Prostate gland (tissue), 2 donors: ENCODE measurements at regions not wholly inside any gene's neighbourhood (a gene's known extent, or its start where the extent isn't known, plus 50 kb on each side); places are given as distances from the start of the nearest gene placed in this dataset.
"Not testable (repeated sequence)": the region's sequence is repeated elsewhere in the genome, so short reads cannot be mapped to it uniquely, and the experiment has no call there.

Experiments
- DNase-seq: peaks from one replicate; pipeline ENCODE4 v3.0.0-alpha.2; 2019; ENCODE audit warnings: low spot score
- H3K27ac ChIP-seq, 2 donors: fragments of 200-600 bp; sonication (generic); 2 replicates each; pipeline ENCODE4 v1.5.1; 2017 to 2019
- H3K27me3 ChIP-seq: fragments of 200-600 bp; sonication (generic); replicated peaks from 2 replicates; pipeline ENCODE4 v1.5.1; 2019; ENCODE audit not compliant: insufficient read depth
- H3K36me3 ChIP-seq, 2 donors: fragments of 200-600 bp; sonication (generic); 1 replicate in 1 of 2; 2 replicates in 1 of 2; pipeline versions ENCODE4 v1.5.1 to v1.8.1; 2017 to 2019
- H3K4me1 ChIP-seq: fragments of 200-600 bp; sonication (generic); replicated peaks from 2 replicates; pipeline ENCODE4 v1.5.1; 2019
- H3K4me3 ChIP-seq, 2 donors: fragments of 200-600 bp; sonication (generic); 2 replicates each; pipeline ENCODE4 v1.5.1; 2017 to 2019
- H3K9me3 ChIP-seq: fragments of 200-600 bp; sonication (generic); 2 replicates; pipeline ENCODE4 v1.5.1; 2017
- POLR2A ChIP-seq: fragments of 450-650 bp; IDR thresholded peaks from one replicate; pipeline ENCODE4 v1.6.1; 2016; ENCODE audit warnings: antibody characterized with exemption, mild to moderate bottlenecking
- POLR2AphosphoS5 ChIP-seq: sonication (generic); formaldehyde crosslinking; IDR thresholded peaks from one replicate; pipeline ENCODE4 v1.6.1; 2017; ENCODE audit warnings: antibody characterized with exemption
- WGBS: methylation state at CpG from one replicate; pipeline ENCODE4 v1.1.5; 2018; 5-methylcytosine and 5-hydroxymethylcytosine counted together
- intact Hi-C: fragments of 100-400 bp; cut with DNase I; formaldehyde crosslinking; loops from one replicate; pipeline ENCODE4 v1.14.2; 2022
- TF ChIP-seq, protein P1 (sequence below), 4 experiments: fragments of 200-600 bp in 2 of 4; fragments of 450-650 bp in 2 of 4; sonication (generic) in 2 of 4; IDR thresholded peaks; 1 replicate in 3 of 4; 2 replicates in 1 of 4; pipeline ENCODE4 v1.5.1; 2016 to 2019; ENCODE audit warnings: antibody characterized with exemption in 4 of 4, mild to moderate bottlenecking in 2 of 4, moderate library complexity in 2 of 4

DNA sequence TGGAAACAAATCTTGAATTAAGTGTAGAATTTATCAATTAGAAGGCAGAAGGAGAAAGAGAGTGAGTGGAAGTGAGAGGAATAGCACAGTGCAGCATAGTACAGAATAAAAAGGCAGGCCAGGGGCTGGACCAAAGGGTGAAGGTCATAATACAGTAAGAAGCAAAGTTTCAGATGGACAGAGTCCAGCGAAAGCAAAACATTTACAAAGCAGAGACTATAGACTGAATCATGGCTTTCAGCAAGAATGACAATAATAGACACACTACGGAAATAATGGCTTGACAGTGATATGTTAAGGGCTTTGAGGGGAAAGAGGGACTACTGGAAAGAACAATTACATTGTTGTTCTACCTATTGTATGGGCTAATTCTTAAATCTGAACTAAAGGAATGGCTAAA lies 249.0 kb upstream of the CHD1 start:
- 77% methylated on average over 2 of the region's 2 CpGs for WGBS
- intact Hi-C loops = no loop called here
- H3K4me1 ChIP-seq = no peaks in the 10 kb centered on the region
- H3K27me3 ChIP-seq = no peaks in the 10 kb centered on the region
- H3K9me3 ChIP-seq = no peaks in the 10 kb centered on the region
- TF ChIP-seq, protein P1, sequence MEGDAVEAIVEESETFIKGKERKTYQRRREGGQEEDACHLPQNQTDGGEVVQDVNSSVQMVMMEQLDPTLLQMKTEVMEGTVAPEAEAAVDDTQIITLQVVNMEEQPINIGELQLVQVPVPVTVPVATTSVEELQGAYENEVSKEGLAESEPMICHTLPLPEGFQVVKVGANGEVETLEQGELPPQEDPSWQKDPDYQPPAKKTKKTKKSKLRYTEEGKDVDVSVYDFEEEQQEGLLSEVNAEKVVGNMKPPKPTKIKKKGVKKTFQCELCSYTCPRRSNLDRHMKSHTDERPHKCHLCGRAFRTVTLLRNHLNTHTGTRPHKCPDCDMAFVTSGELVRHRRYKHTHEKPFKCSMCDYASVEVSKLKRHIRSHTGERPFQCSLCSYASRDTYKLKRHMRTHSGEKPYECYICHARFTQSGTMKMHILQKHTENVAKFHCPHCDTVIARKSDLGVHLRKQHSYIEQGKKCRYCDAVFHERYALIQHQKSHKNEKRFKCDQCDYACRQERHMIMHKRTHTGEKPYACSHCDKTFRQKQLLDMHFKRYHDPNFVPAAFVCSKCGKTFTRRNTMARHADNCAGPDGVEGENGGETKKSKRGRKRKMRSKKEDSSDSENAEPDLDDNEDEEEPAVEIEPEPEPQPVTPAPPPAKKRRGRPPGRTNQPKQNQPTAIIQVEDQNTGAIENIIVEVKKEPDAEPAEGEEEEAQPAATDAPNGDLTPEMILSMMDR (IDR thresholded peaks at IDR 0.05) = no peak
- TF ChIP-seq POLR2A = no peak
- no peak for TF ChIP-seq POLR2AphosphoS5
- no peaks in the 10 kb centered on the region for H3K36me3 ChIP-seq
- DNase-seq = no peak
- H3K27ac ChIP-seq = no peak overlapping the region
- no peak overlapping the region for H3K4me3 ChIP-seq

DNA sequence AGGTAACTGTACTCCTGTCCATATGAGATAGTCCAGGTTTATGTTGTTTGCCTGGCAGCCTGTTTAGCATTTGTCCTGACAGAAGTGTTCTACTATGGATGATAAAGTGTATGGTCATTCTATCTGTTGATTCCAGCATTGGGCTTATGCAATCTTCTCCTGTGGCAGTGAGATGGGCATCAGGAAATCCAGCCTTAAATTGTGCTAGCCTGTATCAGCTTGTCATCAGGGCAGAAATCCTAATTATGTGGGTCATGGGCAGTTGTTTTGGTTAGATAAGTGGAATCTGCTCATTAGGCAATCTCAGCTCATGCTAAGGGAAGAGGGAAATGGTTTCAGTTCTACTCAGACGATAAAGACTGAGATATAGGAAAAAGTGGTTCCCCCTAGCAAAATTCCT lies 247.4 kb upstream of the CHD1 start:
- TF ChIP-seq, protein P1 (IDR thresholded peaks at IDR 0.05) = no peak
- TF ChIP-seq POLR2A = no peak
- no peak for TF ChIP-seq POLR2AphosphoS5
- no peak for DNase-seq
- Histone ChIP-seq H3K27ac (no peak overlapping the region), H3K4me3 (no peak overlapping the region), H3K4me1 (no peaks in the 10 kb centered on the region), H3K9me3 (no peaks in the 10 kb centered on the region), H3K36me3 (no peaks in the 10 kb centered on the region), H3K27me3 (no peaks in the 10 kb centered on the region)
- intact Hi-C loops = no loop called here
- 74% methylated on average over 1 of the region's 1 CpG for WGBS

DNA sequence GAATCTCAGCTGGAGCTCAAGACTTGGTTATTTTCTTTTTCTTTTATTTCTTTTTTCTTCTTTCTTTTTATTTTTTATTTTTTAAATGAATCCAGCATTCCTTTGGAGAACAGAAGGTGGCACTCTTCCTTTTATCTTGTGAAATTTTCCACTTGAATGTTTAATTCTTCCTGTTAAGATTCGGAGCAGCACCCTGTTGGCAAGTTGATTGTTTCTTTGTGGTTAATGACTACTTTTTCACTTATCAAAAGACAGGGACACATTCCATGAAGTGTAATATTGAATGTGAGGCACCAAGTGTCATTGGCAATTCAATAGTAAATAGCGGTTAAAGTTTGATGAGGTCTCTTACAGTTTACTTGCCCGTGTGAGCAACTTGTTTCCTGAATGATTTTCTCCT lies 240.5 kb upstream of the CHD1 start:
- no peaks in the 10 kb centered on the region for H3K4me1 ChIP-seq
- no peaks in the 10 kb centered on the region for H3K36me3 ChIP-seq
- WGBS = 49% methylated on average over 3 of the region's 3 CpGs
- TF ChIP-seq POLR2A (no peak), POLR2AphosphoS5 (no peak)
- TF ChIP-seq, protein P1 (IDR thresholded peaks at IDR 0.05) = no peak
- no peaks in the 10 kb centered on the region for H3K9me3 ChIP-seq
- H3K27me3 ChIP-seq = no peaks in the 10 kb centered on the region
- no peak overlapping the region for H3K27ac ChIP-seq
- intact Hi-C loops = no loop called here
- H3K4me3 ChIP-seq = no peak overlapping the region
- DNase-seq = no peak

DNA sequence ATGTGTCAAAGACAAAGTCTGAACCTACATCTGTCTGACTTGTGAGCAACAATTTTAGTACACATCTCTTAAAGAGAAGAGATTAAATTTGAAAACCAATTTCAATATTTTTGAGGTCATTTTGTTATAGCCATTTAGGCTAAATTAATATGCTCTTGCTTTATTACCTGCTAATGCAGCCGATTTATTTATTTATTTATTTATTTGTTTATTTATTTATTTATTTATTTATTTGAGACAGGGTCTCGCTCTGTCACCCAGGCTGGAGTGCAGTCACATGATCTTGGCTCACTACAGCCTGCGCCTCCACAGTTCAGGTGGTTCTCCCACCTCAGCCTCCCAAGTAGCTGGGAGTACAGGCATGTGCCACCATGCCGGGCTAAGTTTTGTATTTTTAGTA lies 232.7 kb upstream of the CHD1 start:
- DNase-seq, H3K4me1 ChIP-seq, intact Hi-C loops, H3K27ac ChIP-seq, H3K9me3 ChIP-seq, H3K4me3 ChIP-seq, H3K27me3 ChIP-seq, H3K36me3 ChIP-seq: not testable (repeated sequence)
- WGBS = 95% methylated on average over 4 of the region's 4 CpGs

DNA sequence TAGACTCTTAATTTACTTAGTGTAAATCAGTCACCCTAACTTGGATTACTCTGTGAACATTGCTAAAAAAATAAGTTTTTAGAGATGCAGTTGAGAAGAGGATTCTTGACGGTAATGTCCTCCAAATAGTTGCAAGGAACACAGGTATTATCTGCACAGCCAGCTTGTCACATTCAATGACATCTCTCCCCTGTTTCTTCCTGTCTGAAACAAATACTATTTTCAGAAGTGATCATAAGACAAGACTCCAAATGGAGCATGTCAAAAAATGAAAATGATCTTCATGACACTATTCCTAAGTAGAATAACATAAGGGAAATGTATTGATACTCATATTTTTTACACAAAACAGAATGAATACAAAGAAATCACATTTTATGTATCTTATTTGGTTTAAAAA lies 227.9 kb upstream of the CHD1 start:
- WGBS = 76% methylated on average over 1 of the region's 1 CpG
- Histone ChIP-seq H3K27ac (no peak overlapping the region), H3K9me3 (no peaks in the 10 kb centered on the region), H3K27me3 (no peaks in the 10 kb centered on the region), H3K4me1 (no peaks in the 10 kb centered on the region), H3K4me3 (no peak overlapping the region), H3K36me3 (no peaks in the 10 kb centered on the region)
- intact Hi-C loops = no loop called here
- no peak for TF ChIP-seq POLR2A
- TF ChIP-seq, protein P1 (IDR thresholded peaks at IDR 0.05) = no peak
- no peak for TF ChIP-seq POLR2AphosphoS5
- DNase-seq = no peak

DNA sequence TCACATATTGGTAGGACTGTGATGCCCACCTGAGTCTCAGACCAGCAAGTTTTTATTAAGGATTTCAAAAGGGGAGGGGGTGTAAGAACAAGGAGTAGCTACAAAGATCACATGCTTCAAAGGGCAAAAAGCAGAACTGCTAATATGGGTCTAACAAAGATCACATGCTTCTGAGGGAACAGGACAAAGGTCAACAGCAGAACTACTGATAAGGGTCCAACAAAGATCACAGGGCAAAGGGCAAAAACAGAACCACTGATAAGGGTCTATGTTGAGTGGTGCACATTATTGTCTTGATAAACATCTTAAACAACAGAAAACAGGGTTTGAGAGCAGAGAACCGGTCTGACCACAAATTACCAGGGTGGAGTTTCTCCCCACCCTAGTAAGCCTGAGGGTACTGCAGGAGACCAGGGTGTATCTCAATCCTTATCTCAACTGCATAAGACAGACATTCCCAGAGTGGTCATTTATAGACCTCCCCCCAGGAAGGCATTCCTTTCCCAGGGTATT lies 214.5 kb upstream of the CHD1 start:
- H3K27me3 ChIP-seq, H3K36me3 ChIP-seq, H3K4me1 ChIP-seq, H3K9me3 ChIP-seq, H3K27ac ChIP-seq, DNase-seq, H3K4me3 ChIP-seq, intact Hi-C loops: not testable (repeated sequence)
- 79% methylated on average over 1 of the region's 1 CpG for WGBS
